ENCODE measurements at regions not wholly inside any gene's neighbourhood (a gene's known extent, or its start where the extent isn't known, plus 50 kb on each side); places are given as distances from the start of the nearest gene placed in this dataset.

- Histone ChIP-seq H3K36me3 (ENCODE audit: insufficient read depth, low read length) (no peaks in the 10 kb centered on the region), H3K27ac (ENCODE audit: low read length) (no peak overlapping the region), H3F3A (ENCODE audit: insufficient read depth, low read length, poor library complexity, severe bottlenecking) (no peaks in the 10 kb centered on the region), H3K9me2 (ENCODE audit: insufficient read depth, low read length) (no peaks in the 10 kb centered on the region), H3K27me3 (ENCODE audit: insufficient read depth, low read depth, low read length) (no peaks in the 10 kb centered on the region), H2AFZ (ENCODE audit: low read depth, low read length) (no peak overlapping the region), H3K9me3 (ENCODE audit: low read length) (no peaks in the 10 kb centered on the region), H3K9ac (ENCODE audit: low read length) (no peak overlapping the region), H3K79me2 (replicated peaks; ENCODE audit: insufficient read depth, low read length) (no peaks in the 10 kb centered on the region), H4K20me1 (ENCODE audit: insufficient read depth) (no peaks in the 10 kb centered on the region), H3K4me2 (ENCODE audit: low read length) (no peak overlapping the region), H3K4me3 (ENCODE audit: low read length) (no peak overlapping the region)
- TF ChIP-seq, protein P1, sequence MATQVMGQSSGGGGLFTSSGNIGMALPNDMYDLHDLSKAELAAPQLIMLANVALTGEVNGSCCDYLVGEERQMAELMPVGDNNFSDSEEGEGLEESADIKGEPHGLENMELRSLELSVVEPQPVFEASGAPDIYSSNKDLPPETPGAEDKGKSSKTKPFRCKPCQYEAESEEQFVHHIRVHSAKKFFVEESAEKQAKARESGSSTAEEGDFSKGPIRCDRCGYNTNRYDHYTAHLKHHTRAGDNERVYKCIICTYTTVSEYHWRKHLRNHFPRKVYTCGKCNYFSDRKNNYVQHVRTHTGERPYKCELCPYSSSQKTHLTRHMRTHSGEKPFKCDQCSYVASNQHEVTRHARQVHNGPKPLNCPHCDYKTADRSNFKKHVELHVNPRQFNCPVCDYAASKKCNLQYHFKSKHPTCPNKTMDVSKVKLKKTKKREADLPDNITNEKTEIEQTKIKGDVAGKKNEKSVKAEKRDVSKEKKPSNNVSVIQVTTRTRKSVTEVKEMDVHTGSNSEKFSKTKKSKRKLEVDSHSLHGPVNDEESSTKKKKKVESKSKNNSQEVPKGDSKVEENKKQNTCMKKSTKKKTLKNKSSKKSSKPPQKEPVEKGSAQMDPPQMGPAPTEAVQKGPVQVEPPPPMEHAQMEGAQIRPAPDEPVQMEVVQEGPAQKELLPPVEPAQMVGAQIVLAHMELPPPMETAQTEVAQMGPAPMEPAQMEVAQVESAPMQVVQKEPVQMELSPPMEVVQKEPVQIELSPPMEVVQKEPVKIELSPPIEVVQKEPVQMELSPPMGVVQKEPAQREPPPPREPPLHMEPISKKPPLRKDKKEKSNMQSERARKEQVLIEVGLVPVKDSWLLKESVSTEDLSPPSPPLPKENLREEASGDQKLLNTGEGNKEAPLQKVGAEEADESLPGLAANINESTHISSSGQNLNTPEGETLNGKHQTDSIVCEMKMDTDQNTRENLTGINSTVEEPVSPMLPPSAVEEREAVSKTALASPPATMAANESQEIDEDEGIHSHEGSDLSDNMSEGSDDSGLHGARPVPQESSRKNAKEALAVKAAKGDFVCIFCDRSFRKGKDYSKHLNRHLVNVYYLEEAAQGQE (IDR thresholded peaks at IDR 0.05; ENCODE audit: borderline replicate concordance), result no peak
- TF ChIP-seq EZH2 (IDR thresholded peaks at IDR 0.05; ENCODE audit: borderline replicate concordance, insufficient read depth, low read length, poor library complexity, severe bottlenecking) (no peak), MXI1 (conservative IDR thresholded peaks at IDR 0.05; ENCODE audit: poor library complexity, severe bottlenecking) (no peak), TAF1 (IDR thresholded peaks at IDR 0.05; ENCODE audit: low read depth) (no peak), SMC3 (conservative IDR thresholded peaks at IDR 0.05; ENCODE audit: poor library complexity) (no peak), POLR2AphosphoS5 (IDR thresholded peaks at IDR 0.05) (no peak), CTCF (IDR thresholded peaks at IDR 0.05; ENCODE audit: poor library complexity, severe bottlenecking) (no peak), EP300 (conservative IDR thresholded peaks at IDR 0.05; ENCODE audit: poor library complexity, severe bottlenecking) (no peak), RAD21 (conservative IDR thresholded peaks at IDR 0.05) (no peak)
Observed at GRCh38 chr12:93201990-93202389, 175.7 kb upstream of the NUDT4 start.

DNA sequence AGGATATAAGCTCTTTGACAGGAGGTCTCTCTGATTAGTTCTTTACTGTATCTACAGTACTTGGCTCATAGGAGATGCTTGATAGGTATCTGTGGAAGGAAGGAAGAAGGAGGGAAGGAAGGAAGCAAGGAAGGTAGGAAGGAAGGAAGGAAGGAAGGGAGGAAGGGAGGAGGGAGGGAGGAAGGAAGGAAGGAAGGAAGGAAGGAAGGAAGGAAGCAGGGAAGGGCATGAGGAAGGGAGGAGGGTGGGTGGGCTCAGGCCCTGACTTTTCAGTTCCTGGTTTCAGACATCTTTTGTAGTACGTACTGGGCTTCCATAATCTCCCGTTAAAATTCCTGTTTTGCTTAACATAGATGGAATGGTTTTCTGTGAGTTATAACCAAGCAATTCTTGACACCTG, 175.0 kb upstream of the NUDT4 start:
- no peaks in the 10 kb centered on the region for H3F3A ChIP-seq (ENCODE audit: insufficient read depth, low read length, poor library complexity, severe bottlenecking)
- no peak overlapping the region for H2AFZ ChIP-seq (ENCODE audit: low read depth, low read length)
- no peaks in the 10 kb centered on the region for H3K27me3 ChIP-seq (ENCODE audit: insufficient read depth, low read depth, low read length)
- H3K79me2 ChIP-seq (replicated peaks; ENCODE audit: insufficient read depth, low read length), result no peaks in the 10 kb centered on the region
- H3K36me3 ChIP-seq (ENCODE audit: insufficient read depth, low read length), result no peaks in the 10 kb centered on the region
- H3K9ac ChIP-seq (ENCODE audit: low read length), result no peak overlapping the region
- TF ChIP-seq EP300 (conservative IDR thresholded peaks at IDR 0.05; ENCODE audit: poor library complexity, severe bottlenecking) (no peak), MXI1 (conservative IDR thresholded peaks at IDR 0.05; ENCODE audit: poor library complexity, severe bottlenecking) (no peak), CTCF (IDR thresholded peaks at IDR 0.05; ENCODE audit: poor library complexity, severe bottlenecking) (no peak), POLR2AphosphoS5 (IDR thresholded peaks at IDR 0.05) (no peak), TAF1 (IDR thresholded peaks at IDR 0.05; ENCODE audit: low read depth) (no peak), RAD21 (conservative IDR thresholded peaks at IDR 0.05) (no peak), EZH2 (IDR thresholded peaks at IDR 0.05; ENCODE audit: borderline replicate concordance, insufficient read depth, low read length, poor library complexity, severe bottlenecking) (no peak), SMC3 (conservative IDR thresholded peaks at IDR 0.05; ENCODE audit: poor library complexity) (no peak)
- TF ChIP-seq, protein P1 (IDR thresholded peaks at IDR 0.05; ENCODE audit: borderline replicate concordance), result no peak
- H3K4me3 ChIP-seq (ENCODE audit: low read length), result no peak overlapping the region
- H3K4me2 ChIP-seq (ENCODE audit: low read length), result no peak overlapping the region
- H3K9me3 ChIP-seq (ENCODE audit: low read length), result no peaks in the 10 kb centered on the region
- H4K20me1 ChIP-seq (ENCODE audit: insufficient read depth), result no peaks in the 10 kb centered on the region
- no peaks in the 10 kb centered on the region for H3K9me2 ChIP-seq (ENCODE audit: insufficient read depth, low read length)
- H3K27ac ChIP-seq (ENCODE audit: low read length), result no peak overlapping the region

All from neural cell (in vitro differentiated cells).